ENCODE measurements at regions not wholly inside any gene's neighbourhood (a gene's known extent, or its start where the extent isn't known, plus 50 kb on each side); places are given as distances from the start of the nearest gene placed in this dataset.

DNA sequence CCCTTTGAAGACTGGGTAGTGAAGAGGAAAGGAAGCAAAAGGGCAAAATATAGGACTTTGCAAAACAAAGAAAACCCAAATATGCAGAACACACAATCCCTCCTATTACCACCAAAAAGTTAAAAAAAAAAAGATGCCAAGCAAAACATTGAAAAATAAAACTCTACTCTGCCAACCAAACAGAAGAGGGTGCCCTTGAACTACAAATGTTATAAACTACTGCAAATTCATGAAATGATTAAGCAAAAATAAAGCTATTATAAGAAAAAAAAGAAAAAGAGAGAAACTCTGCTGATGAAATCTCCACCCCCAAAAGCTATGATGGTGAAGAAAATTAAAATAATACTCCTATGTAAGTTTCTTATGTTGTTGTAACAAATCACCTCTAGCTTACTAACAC is 168.5 kb upstream of the STK26 start:
- TF ChIP-seq JUND (IDR thresholded peaks at IDR 0.05) (no peak), ZNF274 (IDR thresholded peaks at IDR 0.05; ENCODE audit: low read depth, low read length) (no peak), EZH2 (IDR thresholded peaks at IDR 0.05) (no peak), YY1 (IDR thresholded peaks at IDR 0.05; ENCODE audit: extremely low read depth, insufficient replicate concordance, low read depth, low read length) (no peak), POLR2A (IDR thresholded peaks at IDR 0.05; ENCODE audit: borderline replicate concordance, extremely low read depth, insufficient read depth, insufficient read length) (no peak), ELF1 (IDR thresholded peaks at IDR 0.05; ENCODE audit: borderline replicate concordance, low read depth) (no peak), POLR2AphosphoS5 (IDR thresholded peaks at IDR 0.05; ENCODE audit: low read depth, low read length) (no peak), EZH2phosphoT487 (IDR thresholded peaks at IDR 0.05; ENCODE audit: borderline replicate concordance) (no peak), RAD21 (IDR thresholded peaks at IDR 0.05; ENCODE audit: low read depth) (peak; percentile 55), SRF (IDR thresholded peaks at IDR 0.05; ENCODE audit: low read depth) (no peak), CEBPB (IDR thresholded peaks at IDR 0.05; ENCODE audit: low read depth) (no peak)
- TF ChIP-seq, protein P1, sequence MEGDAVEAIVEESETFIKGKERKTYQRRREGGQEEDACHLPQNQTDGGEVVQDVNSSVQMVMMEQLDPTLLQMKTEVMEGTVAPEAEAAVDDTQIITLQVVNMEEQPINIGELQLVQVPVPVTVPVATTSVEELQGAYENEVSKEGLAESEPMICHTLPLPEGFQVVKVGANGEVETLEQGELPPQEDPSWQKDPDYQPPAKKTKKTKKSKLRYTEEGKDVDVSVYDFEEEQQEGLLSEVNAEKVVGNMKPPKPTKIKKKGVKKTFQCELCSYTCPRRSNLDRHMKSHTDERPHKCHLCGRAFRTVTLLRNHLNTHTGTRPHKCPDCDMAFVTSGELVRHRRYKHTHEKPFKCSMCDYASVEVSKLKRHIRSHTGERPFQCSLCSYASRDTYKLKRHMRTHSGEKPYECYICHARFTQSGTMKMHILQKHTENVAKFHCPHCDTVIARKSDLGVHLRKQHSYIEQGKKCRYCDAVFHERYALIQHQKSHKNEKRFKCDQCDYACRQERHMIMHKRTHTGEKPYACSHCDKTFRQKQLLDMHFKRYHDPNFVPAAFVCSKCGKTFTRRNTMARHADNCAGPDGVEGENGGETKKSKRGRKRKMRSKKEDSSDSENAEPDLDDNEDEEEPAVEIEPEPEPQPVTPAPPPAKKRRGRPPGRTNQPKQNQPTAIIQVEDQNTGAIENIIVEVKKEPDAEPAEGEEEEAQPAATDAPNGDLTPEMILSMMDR (IDR thresholded peaks at IDR 0.05 in 2 of 3, conservative IDR thresholded peaks at IDR 0.05 in 1 of 3; ENCODE audit: borderline replicate concordance in 1 of 3, insufficient read depth in 1 of 3, low read depth in 2 of 3, low read length in 2 of 3) = peak in 1 of 3 experiments; percentile 41; a peak in 2 of 6 replicates
- TF ChIP-seq, protein P2, sequence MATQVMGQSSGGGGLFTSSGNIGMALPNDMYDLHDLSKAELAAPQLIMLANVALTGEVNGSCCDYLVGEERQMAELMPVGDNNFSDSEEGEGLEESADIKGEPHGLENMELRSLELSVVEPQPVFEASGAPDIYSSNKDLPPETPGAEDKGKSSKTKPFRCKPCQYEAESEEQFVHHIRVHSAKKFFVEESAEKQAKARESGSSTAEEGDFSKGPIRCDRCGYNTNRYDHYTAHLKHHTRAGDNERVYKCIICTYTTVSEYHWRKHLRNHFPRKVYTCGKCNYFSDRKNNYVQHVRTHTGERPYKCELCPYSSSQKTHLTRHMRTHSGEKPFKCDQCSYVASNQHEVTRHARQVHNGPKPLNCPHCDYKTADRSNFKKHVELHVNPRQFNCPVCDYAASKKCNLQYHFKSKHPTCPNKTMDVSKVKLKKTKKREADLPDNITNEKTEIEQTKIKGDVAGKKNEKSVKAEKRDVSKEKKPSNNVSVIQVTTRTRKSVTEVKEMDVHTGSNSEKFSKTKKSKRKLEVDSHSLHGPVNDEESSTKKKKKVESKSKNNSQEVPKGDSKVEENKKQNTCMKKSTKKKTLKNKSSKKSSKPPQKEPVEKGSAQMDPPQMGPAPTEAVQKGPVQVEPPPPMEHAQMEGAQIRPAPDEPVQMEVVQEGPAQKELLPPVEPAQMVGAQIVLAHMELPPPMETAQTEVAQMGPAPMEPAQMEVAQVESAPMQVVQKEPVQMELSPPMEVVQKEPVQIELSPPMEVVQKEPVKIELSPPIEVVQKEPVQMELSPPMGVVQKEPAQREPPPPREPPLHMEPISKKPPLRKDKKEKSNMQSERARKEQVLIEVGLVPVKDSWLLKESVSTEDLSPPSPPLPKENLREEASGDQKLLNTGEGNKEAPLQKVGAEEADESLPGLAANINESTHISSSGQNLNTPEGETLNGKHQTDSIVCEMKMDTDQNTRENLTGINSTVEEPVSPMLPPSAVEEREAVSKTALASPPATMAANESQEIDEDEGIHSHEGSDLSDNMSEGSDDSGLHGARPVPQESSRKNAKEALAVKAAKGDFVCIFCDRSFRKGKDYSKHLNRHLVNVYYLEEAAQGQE (IDR thresholded peaks at IDR 0.05; ENCODE audit: low read depth) = no peak
